NB4 (cell line): ENCODE measurements at regions not wholly inside any gene's neighbourhood (a gene's known extent, or its start where the extent isn't known, plus 50 kb on each side); places are given as distances from the start of the nearest gene placed in this dataset.

Experiments used
- CTCF ChIP-seq: IDR thresholded peaks from one replicate; pipeline ENCODE4 v1.5.1; 2012; ENCODE audit warnings: low read depth, low read length
- MAX ChIP-seq: IDR thresholded peaks from 2 replicates; pipeline ENCODE4 v1.6.1; 2011; ENCODE audit warnings: low read depth, low read length
- MYC ChIP-seq: IDR thresholded peaks from 2 replicates; pipeline ENCODE4 v1.6.1; 2011; ENCODE audit warnings: low read depth, low read length
- POLR2A ChIP-seq: IDR thresholded peaks from 2 replicates; pipeline ENCODE4 v1.6.1; 2011; ENCODE audit warnings: mild to moderate bottlenecking; ENCODE audit not compliant: insufficient read length; ENCODE audit errors: extremely low read depth

GRCh38 chr2:18406219-18406618 lies 154.2 kb downstream of the RDH14 start:
- TF ChIP-seq CTCF, result no peak
- TF ChIP-seq POLR2A, result no peak
- no peak for TF ChIP-seq MAX
- TF ChIP-seq MYC, result no peak
